Spinal cord (tissue), 9 donors: ENCODE measurements at regions not wholly inside any gene's neighbourhood (a gene's known extent, or its start where the extent isn't known, plus 50 kb on each side); places are given as distances from the start of the nearest gene placed in this dataset.
A peak's percentile ranks its signal among the peaks of the same experiment; 100 is the strongest.
"Not testable (repeated sequence)": the region's sequence is repeated elsewhere in the genome, so short reads cannot be mapped to it uniquely, and the experiment has no call there.

Source experiments
- DNase-seq, 6 donors: peaks; one replicate each; pipeline versions ENCODE4 v3.0.0 to v3.0.0-alpha.2; 2013 to 2015; ENCODE audit warnings: low spot score in 6 of 6, low read depth in 4 of 6
- H3K27ac ChIP-seq: one replicate; pipeline ENCODE4 v1.5.1; 2013; ENCODE audit warnings: low read depth, low read length, control low read depth
- H3K27me3 ChIP-seq: one replicate; pipeline ENCODE4 v1.6.1; 2013; ENCODE audit warnings: low read length; ENCODE audit not compliant: control insufficient read depth, insufficient read depth
- H3K36me3 ChIP-seq: one replicate; pipeline ENCODE4 v1.6.1; 2013; ENCODE audit warnings: low read length; ENCODE audit not compliant: control insufficient read depth, insufficient read depth
- H3K4me1 ChIP-seq: one replicate; pipeline ENCODE4 v1.6.1; 2013; ENCODE audit warnings: low read length; ENCODE audit not compliant: control insufficient read depth, insufficient read depth
- H3K4me3 ChIP-seq: one replicate; pipeline ENCODE4 v1.5.1; 2013; ENCODE audit warnings: low read depth, low read length, control low read depth
- H3K9me3 ChIP-seq: one replicate; pipeline ENCODE4 v1.6.1; 2013; ENCODE audit warnings: low read length; ENCODE audit not compliant: control insufficient read depth, insufficient read depth
- WGBS: methylation state at CpG from one replicate; pipeline ENCODE4 v1.1.5; 2013; ENCODE audit warnings: missing lambda C conversion rate; ENCODE audit not compliant: insufficient coverage; 5-methylcytosine and 5-hydroxymethylcytosine counted together
- donor health status: healthy.

GRCh38 chr4:60482921-60483351 lies 717.2 kb upstream of the ADGRL3 start:
- no peaks in the 10 kb centered on the region for H3K27me3 ChIP-seq
- H3K36me3 ChIP-seq = no peaks in the 10 kb centered on the region
- H3K4me1 ChIP-seq = no peaks in the 10 kb centered on the region
- H3K9me3 ChIP-seq = no peaks in the 10 kb centered on the region
- no peak for DNase-seq
- no peak overlapping the region for H3K4me3 ChIP-seq
- 86% methylated on average over 1 of the region's 2 CpGs for WGBS
- H3K27ac ChIP-seq = no peak overlapping the region

- Histone ChIP-seq H3K36me3 (no peaks in the 10 kb centered on the region), H3K27me3 (no peaks in the 10 kb centered on the region), H3K4me1 (no peaks in the 10 kb centered on the region), H3K9me3 (no peaks in the 10 kb centered on the region), H3K27ac (no peak overlapping the region), H3K4me3 (no peak overlapping the region)
- 92% methylated on average over 3 of the region's 3 CpGs for WGBS
- no peak for DNase-seq
Measured at GRCh38 chr4:60485276-60485675, 714.9 kb upstream of the ADGRL3 start.

GRCh38 chr4:60487118-60487761 lies 712.9 kb upstream of the ADGRL3 start:
- not testable (repeated sequence) for H3K4me1 ChIP-seq, DNase-seq, H3K36me3 ChIP-seq, H3K9me3 ChIP-seq, H3K4me3 ChIP-seq, H3K27me3 ChIP-seq, H3K27ac ChIP-seq
- WGBS = 80% methylated on average over 1 of the region's 3 CpGs

- no peaks in the 10 kb centered on the region for H3K27me3 ChIP-seq
- H3K27ac ChIP-seq = no peak overlapping the region
- H3K4me1 ChIP-seq = no peaks in the 10 kb centered on the region
- no peaks in the 10 kb centered on the region for H3K9me3 ChIP-seq
- H3K36me3 ChIP-seq = no peaks in the 10 kb centered on the region
- DNase-seq = peak in 1 of 6 donors; percentile 5
- WGBS = no CpG with 5 or more reads among the region's 1 CpG
- H3K4me3 ChIP-seq = no peak overlapping the region
Measured at GRCh38 chr4:60500810-60501209, 699.3 kb upstream of the ADGRL3 start.

- Histone ChIP-seq H3K9me3 (peaks cover under 1% of the 10 kb centered on the region), H3K4me1 (no peaks in the 10 kb centered on the region), H3K27me3 (no peaks in the 10 kb centered on the region), H3K36me3 (no peaks in the 10 kb centered on the region), H3K4me3 (no peak overlapping the region), H3K27ac (no peak overlapping the region)
- no peak for DNase-seq
Measured at GRCh38 chr4:60502733-60503132, 697.4 kb upstream of the ADGRL3 start.

- Histone ChIP-seq H3K4me1 (no peaks in the 10 kb centered on the region), H3K36me3 (no peaks in the 10 kb centered on the region), H3K27ac (no peak overlapping the region), H3K27me3 (no peaks in the 10 kb centered on the region), H3K9me3 (peaks cover 4% of the 10 kb centered on the region), H3K4me3 (no peak overlapping the region)
- WGBS = no CpG with 5 or more reads among the region's 1 CpG
- DNase-seq = no peak
Measured at GRCh38 chr4:60506061-60506460, 694.1 kb upstream of the ADGRL3 start.

GRCh38 chr4:60522265-60522664 lies 677.9 kb upstream of the ADGRL3 start:
- 67% methylated on average over 1 of the region's 3 CpGs for WGBS
- H3K27me3 ChIP-seq = no peaks in the 10 kb centered on the region
- peak in 1 of 6 donors; percentile 28 for DNase-seq
- H3K27ac ChIP-seq = no peak overlapping the region
- no peak overlapping the region for H3K4me3 ChIP-seq
- no peaks in the 10 kb centered on the region for H3K4me1 ChIP-seq
- no peaks in the 10 kb centered on the region for H3K9me3 ChIP-seq
- no peaks in the 10 kb centered on the region for H3K36me3 ChIP-seq

GRCh38 chr4:60531776-60532379 lies 668.2 kb upstream of the ADGRL3 start:
- WGBS = no CpG with 5 or more reads among the region's 4 CpGs

GRCh38 chr4:60544981-60545380 lies 655.1 kb upstream of the ADGRL3 start:
- no peak for DNase-seq
- Histone ChIP-seq H3K27me3 (no peaks in the 10 kb centered on the region), H3K9me3 (no peaks in the 10 kb centered on the region), H3K4me1 (no peaks in the 10 kb centered on the region), H3K27ac (no peak overlapping the region), H3K4me3 (no peak overlapping the region), H3K36me3 (no peaks in the 10 kb centered on the region)
- WGBS = 82% methylated on average over 2 of the region's 3 CpGs

More at GRCh38 chr4:60531776-60532379, 668.2 kb upstream of the ADGRL3 start:
- H3K36me3 ChIP-seq = no peaks in the 10 kb centered on the region
- no peak overlapping the region for H3K4me3 ChIP-seq
- no peak overlapping the region for H3K27ac ChIP-seq
- DNase-seq = peak in 1 of 6 donors; percentile 9
- H3K9me3 ChIP-seq = no peaks in the 10 kb centered on the region
- H3K27me3 ChIP-seq = no peaks in the 10 kb centered on the region
- no peaks in the 10 kb centered on the region for H3K4me1 ChIP-seq

GRCh38 chr4:60562334-60562733 lies 637.8 kb upstream of the ADGRL3 start:
- Histone ChIP-seq H3K27me3 (no peaks in the 10 kb centered on the region), H3K4me1 (no peaks in the 10 kb centered on the region), H3K36me3 (no peaks in the 10 kb centered on the region), H3K27ac (no peak overlapping the region), H3K9me3 (no peaks in the 10 kb centered on the region), H3K4me3 (no peak overlapping the region)
- DNase-seq = peak in 2 of 6 donors; percentile 5 to 76
- no CpG with 5 or more reads among the region's 2 CpGs for WGBS
